Progenitor cell of endocrine pancreas (in vitro differentiated cells): ENCODE measurements at regions not wholly inside any gene's neighbourhood (a gene's known extent, or its start where the extent isn't known, plus 50 kb on each side); places are given as distances from the start of the nearest gene placed in this dataset.
"Not testable (repeated sequence)": the region's sequence is repeated elsewhere in the genome, so short reads cannot be mapped to it uniquely, and the experiment has no call there.

Experiments
- DNase-seq: peaks from one replicate; pipeline ENCODE4 v3.0.0; 2021; ENCODE audit warnings: low spot score; ENCODE audit not compliant: unreplicated experiment
- H3K27ac Mint-ChIP-seq: 2 replicates; pipeline ENCODE4 v1.8.0; 2021; ENCODE audit warnings: mild to moderate bottlenecking, moderate library complexity, mixed read lengths
- H3K27me3 Mint-ChIP-seq: 2 replicates; pipeline ENCODE4 v1.8.0; 2021; ENCODE audit warnings: mixed read lengths
- H3K36me3 Mint-ChIP-seq: 2 replicates; pipeline ENCODE4 v1.8.0; 2022; ENCODE audit warnings: mixed read lengths; ENCODE audit not compliant: insufficient read depth
- H3K4me1 Mint-ChIP-seq: 2 replicates; pipeline ENCODE4 v1.8.0; 2021; ENCODE audit warnings: low read depth, mixed read lengths
- H3K4me3 Mint-ChIP-seq: 2 replicates; pipeline ENCODE4 v1.8.0; 2021; ENCODE audit warnings: low read depth, mild to moderate bottlenecking, moderate library complexity, mixed read lengths
- H3K9me3 Mint-ChIP-seq: 2 replicates; pipeline ENCODE4 v1.8.0; 2021; ENCODE audit warnings: low read depth, mixed read lengths
- TF ChIP-seq, protein P1 (sequence below): fragments of 200-600 bp; sonication (generic); IDR thresholded peaks from one replicate; pipeline ENCODE4 v1.5.0; 2021; ENCODE audit warnings: antibody characterized with exemption, mild to moderate bottlenecking; ENCODE audit not compliant: unreplicated experiment

DNA sequence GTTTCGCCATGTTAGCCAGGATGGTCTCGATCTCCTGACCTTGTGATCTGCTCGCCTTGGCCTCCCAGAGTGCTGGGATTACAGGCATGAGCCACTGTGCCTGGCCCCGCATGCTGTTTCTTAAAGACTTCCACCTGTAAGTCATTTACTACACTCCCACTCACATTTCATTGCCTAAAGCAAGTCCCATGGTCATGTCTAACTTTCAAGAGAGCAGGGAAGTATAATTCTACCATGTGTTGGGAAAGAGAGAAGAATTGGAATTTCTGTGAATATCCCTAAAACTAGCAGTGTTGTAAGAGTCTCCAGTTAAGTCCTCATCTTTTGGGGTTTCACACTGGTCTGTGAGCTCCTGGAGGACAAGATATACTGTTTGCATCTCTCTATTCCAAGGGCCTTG, 139.7 kb downstream of the EMP1 start:
- Mint-ChIP-seq H3K27me3 (peaks cover 4% of the 10 kb centered on the region), H3K4me1 (no peaks in the 10 kb centered on the region), H3K9me3 (peaks cover 15% of the 10 kb centered on the region), H3K4me3 (no peak overlapping the region), H3K36me3 (no peaks in the 10 kb centered on the region), H3K27ac (no peak overlapping the region)
- TF ChIP-seq, protein P1, sequence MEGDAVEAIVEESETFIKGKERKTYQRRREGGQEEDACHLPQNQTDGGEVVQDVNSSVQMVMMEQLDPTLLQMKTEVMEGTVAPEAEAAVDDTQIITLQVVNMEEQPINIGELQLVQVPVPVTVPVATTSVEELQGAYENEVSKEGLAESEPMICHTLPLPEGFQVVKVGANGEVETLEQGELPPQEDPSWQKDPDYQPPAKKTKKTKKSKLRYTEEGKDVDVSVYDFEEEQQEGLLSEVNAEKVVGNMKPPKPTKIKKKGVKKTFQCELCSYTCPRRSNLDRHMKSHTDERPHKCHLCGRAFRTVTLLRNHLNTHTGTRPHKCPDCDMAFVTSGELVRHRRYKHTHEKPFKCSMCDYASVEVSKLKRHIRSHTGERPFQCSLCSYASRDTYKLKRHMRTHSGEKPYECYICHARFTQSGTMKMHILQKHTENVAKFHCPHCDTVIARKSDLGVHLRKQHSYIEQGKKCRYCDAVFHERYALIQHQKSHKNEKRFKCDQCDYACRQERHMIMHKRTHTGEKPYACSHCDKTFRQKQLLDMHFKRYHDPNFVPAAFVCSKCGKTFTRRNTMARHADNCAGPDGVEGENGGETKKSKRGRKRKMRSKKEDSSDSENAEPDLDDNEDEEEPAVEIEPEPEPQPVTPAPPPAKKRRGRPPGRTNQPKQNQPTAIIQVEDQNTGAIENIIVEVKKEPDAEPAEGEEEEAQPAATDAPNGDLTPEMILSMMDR: no peak
- no peak for DNase-seq

DNA sequence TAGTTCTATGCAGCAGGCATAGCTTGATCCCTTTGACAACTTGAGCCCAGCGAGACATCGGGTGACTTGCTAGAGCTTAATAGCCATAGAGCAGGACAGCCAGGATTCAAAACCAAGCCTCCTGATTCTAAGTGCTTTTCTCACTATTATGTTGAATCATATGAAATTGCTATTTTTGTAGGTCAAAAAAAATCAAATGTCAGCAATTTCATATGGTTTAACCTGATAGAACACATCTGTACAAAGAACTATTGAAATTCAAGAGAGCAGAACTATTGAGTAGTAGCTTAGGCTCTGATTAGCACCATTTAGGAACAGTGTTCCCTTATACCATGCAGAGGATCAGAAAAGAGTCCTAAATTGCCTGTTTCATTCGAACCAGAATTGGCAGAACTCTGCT, 132.0 kb downstream of the EMP1 start:
- Mint-ChIP-seq H3K36me3 (no peaks in the 10 kb centered on the region), H3K27me3 (peaks cover 15% of the 10 kb centered on the region), H3K27ac (no peak overlapping the region), H3K4me1 (no peaks in the 10 kb centered on the region), H3K4me3 (no peak overlapping the region), H3K9me3 (peaks cover 20% of the 10 kb centered on the region)
- TF ChIP-seq, protein P1: no peak
- DNase-seq: no peak

DNA sequence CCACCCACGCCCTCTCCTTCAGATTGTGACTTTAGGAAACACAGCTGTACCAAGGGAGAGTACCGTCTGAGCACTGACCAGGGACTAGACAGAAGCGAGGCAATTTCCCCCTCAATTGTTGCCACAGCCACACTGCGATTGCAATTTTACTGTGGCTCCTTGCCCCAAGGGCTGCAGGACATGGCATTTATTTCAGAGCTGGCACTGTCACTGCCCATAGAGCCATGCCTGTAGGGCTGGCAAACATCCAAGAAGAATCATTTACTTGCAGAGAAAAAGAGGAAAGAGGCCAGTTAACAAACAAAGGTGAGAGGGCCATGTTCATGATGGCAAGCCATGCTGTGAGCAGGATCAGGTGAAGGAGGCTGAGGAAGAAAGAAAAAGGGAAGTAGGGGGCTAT, 129.6 kb downstream of the EMP1 start:
- Mint-ChIP-seq H3K27me3 (peaks cover 21% of the 10 kb centered on the region), H3K36me3 (no peaks in the 10 kb centered on the region), H3K4me1 (no peaks in the 10 kb centered on the region), H3K27ac (no peak overlapping the region), H3K9me3 (peaks cover 6% of the 10 kb centered on the region), H3K4me3 (no peak overlapping the region)
- TF ChIP-seq, protein P1: no peak
- no peak for DNase-seq

DNA sequence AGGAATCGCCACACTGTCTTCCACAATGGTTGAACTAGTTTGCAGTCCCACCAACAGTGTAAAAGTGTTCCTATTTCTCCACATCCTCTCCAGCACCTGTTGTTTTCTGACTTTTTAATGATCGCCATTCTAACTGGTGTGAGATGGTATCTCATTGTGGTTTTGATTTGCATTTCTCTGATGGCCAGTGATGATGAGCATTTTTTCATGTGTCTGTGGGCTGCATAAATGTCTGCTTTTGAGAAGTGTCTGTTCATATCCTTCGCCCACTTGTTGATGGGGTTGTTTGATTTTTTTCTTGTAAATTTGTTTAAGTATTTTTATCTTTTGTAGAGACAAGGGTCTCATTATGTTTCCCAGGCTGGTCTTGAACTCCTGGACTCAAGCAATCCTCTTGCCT, 128.5 kb downstream of the EMP1 start:
- not testable (repeated sequence) for H3K36me3 Mint-ChIP-seq, H3K4me3 Mint-ChIP-seq, H3K4me1 Mint-ChIP-seq, H3K27ac Mint-ChIP-seq, DNase-seq, H3K9me3 Mint-ChIP-seq
- peaks cover 22% of the 10 kb centered on the region for H3K27me3 Mint-ChIP-seq

DNA sequence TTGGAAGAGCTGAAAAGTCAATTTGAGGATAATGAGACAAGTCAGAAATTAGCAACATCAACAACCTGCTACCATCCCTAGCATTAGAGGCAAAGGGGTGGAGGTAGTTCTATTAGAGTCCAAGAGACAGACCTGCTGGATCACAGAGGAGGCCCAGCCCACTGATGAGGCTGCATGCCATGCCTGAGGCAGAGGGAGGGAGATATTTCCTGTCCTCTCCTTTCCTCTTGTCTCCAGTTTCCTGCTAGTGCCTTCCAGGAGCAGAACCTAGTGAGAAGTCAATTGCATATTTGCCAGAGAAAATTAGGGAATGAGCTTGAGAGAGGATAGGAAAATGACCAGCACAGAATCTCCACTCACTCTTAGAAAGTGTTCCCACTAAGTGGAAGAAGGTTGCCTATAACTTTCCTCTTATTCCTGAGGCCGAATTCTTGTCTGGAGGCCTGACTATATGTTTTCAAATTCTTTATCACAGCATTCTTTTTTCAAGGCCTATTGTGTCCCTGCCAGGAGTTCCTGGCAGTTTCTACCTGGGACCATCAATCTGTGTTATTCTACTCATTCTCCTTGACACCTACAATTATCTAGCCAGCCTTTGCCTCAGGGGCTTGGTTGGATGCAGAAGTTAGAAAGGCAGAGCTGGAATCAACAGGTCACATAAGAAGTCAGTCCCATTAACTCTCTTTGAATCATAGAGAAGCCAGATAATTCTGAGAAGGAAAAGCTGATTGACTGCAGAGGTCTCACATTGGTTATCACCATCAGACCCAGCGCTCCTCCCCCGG, 121.9 kb downstream of the EMP1 start:
- no peak for DNase-seq
- TF ChIP-seq, protein P1: no peak
- Mint-ChIP-seq H3K36me3 (no peaks in the 10 kb centered on the region), H3K27me3 (peaks cover 10% of the 10 kb centered on the region), H3K4me1 (peaks cover 14% of the 10 kb centered on the region), H3K9me3 (peaks cover 11% of the 10 kb centered on the region), H3K4me3 (no peak overlapping the region), H3K27ac (no peak overlapping the region)
